CD8-positive, alpha-beta memory T cell (primary cell): ENCODE measurements at regions not wholly inside any gene's neighbourhood (a gene's known extent, or its start where the extent isn't known, plus 50 kb on each side); places are given as distances from the start of the nearest gene placed in this dataset.
A peak's percentile ranks its signal among the peaks of the same experiment; 100 is the strongest.

ENCODE experiments used
- CTCF ChIA-PET: fragments of 350-600 bp; sonication (Branson Sonifier 250); formaldehyde crosslinking; loops from one replicate; lab custom pipeline; 2021; ENCODE audit warnings: antibody characterized with exemption; lab: Charles Lee
- POLR2A ChIA-PET: fragments of 350-600 bp; sonication (Branson Sonifier 250); formaldehyde crosslinking; loops from one replicate; lab custom pipeline; 2021; ENCODE audit warnings: antibody characterized with exemption; lab: Charles Lee
- DNase-seq, 5 donors: peaks; one replicate each; pipeline versions ENCODE4 v3.0.0 to v3.0.0-alpha.2; 2020 to 2022; ENCODE audit warnings: mixed read lengths in 1 of 5
- H3K27ac ChIP-seq: one replicate; pipeline ENCODE4 v1.7.0; 2013; ENCODE audit warnings: low read depth, mild to moderate bottlenecking, low read length, moderate library complexity
- H3K27me3 ChIP-seq: 2 replicates; pipeline ENCODE4 v1.7.0; 2013; ENCODE audit warnings: low read length, mild to moderate bottlenecking; ENCODE audit not compliant: insufficient read depth, poor library complexity, severe bottlenecking
- H3K36me3 ChIP-seq: 2 replicates; pipeline ENCODE4 v1.7.0; 2013; ENCODE audit warnings: mild to moderate bottlenecking, low read length, moderate library complexity; ENCODE audit not compliant: insufficient read depth
- H3K4me1 ChIP-seq: 2 replicates; pipeline ENCODE4 v1.7.0; 2013; ENCODE audit warnings: mild to moderate bottlenecking, low read length, moderate library complexity; ENCODE audit not compliant: insufficient read depth
- H3K4me3 ChIP-seq: 2 replicates; pipeline ENCODE4 v1.7.0; 2013; ENCODE audit warnings: mild to moderate bottlenecking, low read length
- H3K9me3 ChIP-seq: 2 replicates; pipeline ENCODE4 v1.7.0; 2013; ENCODE audit warnings: mild to moderate bottlenecking, low read length
- H3K27ac Mint-ChIP-seq, 8 donors: one replicate each; pipeline ENCODE4 v1.8.0; 2020 to 2021; ENCODE audit warnings: mixed read lengths in 8 of 8, mild to moderate bottlenecking in 6 of 8, inconsistent platforms in 3 of 8, moderate library complexity in 3 of 8
- H3K27me3 Mint-ChIP-seq, 2 donors: one replicate each; pipeline ENCODE4 v1.8.0; 2020 to 2021; ENCODE audit warnings: mixed read lengths in 2 of 2, mild to moderate bottlenecking in 1 of 2, moderate library complexity in 1 of 2
- H3K36me3 Mint-ChIP-seq, 3 donors: one replicate each; pipeline ENCODE4 v1.8.0; 2020 to 2021; ENCODE audit warnings: mixed read lengths in 3 of 3, inconsistent platforms in 1 of 3, mild to moderate bottlenecking in 1 of 3
- H3K4me1 Mint-ChIP-seq, 3 donors: one replicate each; pipeline ENCODE4 v1.8.0; 2020 to 2021; ENCODE audit warnings: mixed read lengths in 3 of 3, inconsistent platforms in 1 of 3, mild to moderate bottlenecking in 1 of 3
- H3K4me3 Mint-ChIP-seq, 7 donors: one replicate each; pipeline ENCODE4 v1.8.0; 2020 to 2021; ENCODE audit warnings: mixed read lengths in 7 of 7, mild to moderate bottlenecking in 6 of 7, moderate library complexity in 4 of 7, inconsistent platforms in 2 of 7
- H3K9me3 Mint-ChIP-seq, 5 donors: one replicate each; pipeline ENCODE4 v1.8.0; 2020 to 2022; ENCODE audit warnings: mixed read lengths in 5 of 5, mild to moderate bottlenecking in 3 of 5, moderate library complexity in 2 of 5, inconsistent platforms in 1 of 5

GRCh38 chr1:200242110-200243041 is 167.5 kb downstream of the ZNF281 start:
- Histone ChIP-seq H3K4me3 (no peak overlapping the region), H3K27me3 (no peaks in the 10 kb centered on the region), H3K27ac (no peak overlapping the region), H3K9me3 (no peaks in the 10 kb centered on the region), H3K36me3 (no peaks in the 10 kb centered on the region), H3K4me1 (no peaks in the 10 kb centered on the region)
- Mint-ChIP-seq H3K27me3 (peaks cover 2 to 50% of the 10 kb centered on the region in 2 donors), H3K36me3 (no peaks in the 10 kb centered on the region), H3K9me3 (no peaks in the 10 kb centered on the region), H3K4me3 (no peak overlapping the region), H3K27ac (no peak overlapping the region), H3K4me1 (peaks cover 0 to 6% (median 0%) of the 10 kb centered on the region in 3 donors)
- DNase-seq: no peak
- ChIA-PET POLR2A (no interaction called here), CTCF (interaction anchor here (0.8 kb wide), 1 partner anchor 88 kb away, joined by 3 read pairs; no protein-coding TSS in a partner anchor)

- H3K9me3 ChIP-seq: no peaks in the 10 kb centered on the region
- H3K27me3 ChIP-seq: no peaks in the 10 kb centered on the region
- no peak for DNase-seq
- H3K36me3 ChIP-seq: no peaks in the 10 kb centered on the region
- no peak overlapping the region for H3K27ac ChIP-seq
- Mint-ChIP-seq H3K4me1 (peaks cover 0 to 6% (median 0%) of the 10 kb centered on the region in 3 donors), H3K9me3 (no peaks in the 10 kb centered on the region), H3K27me3 (peaks cover 2 to 59% of the 10 kb centered on the region in 2 donors), H3K36me3 (peaks cover 0 to 1% (median 0%) of the 10 kb centered on the region in 3 donors), H3K27ac (peak overlapping the region in 1 of 8 donors; percentile 31), H3K4me3 (no peak overlapping the region)
- CTCF ChIA-PET: interaction anchor here (1.4 kb wide), 1 partner anchor 18 kb away, joined by 3 read pairs; no protein-coding TSS in a partner anchor
- no peak overlapping the region for H3K4me3 ChIP-seq
- H3K4me1 ChIP-seq: no peaks in the 10 kb centered on the region
- POLR2A ChIA-PET: no interaction called here
These were observed 169.2 kb downstream of the ZNF281 start for GRCh38 chr1:200240656-200241055.

- Histone ChIP-seq H3K27ac (no peak overlapping the region), H3K4me1 (no peaks in the 10 kb centered on the region), H3K36me3 (no peaks in the 10 kb centered on the region), H3K27me3 (no peaks in the 10 kb centered on the region), H3K9me3 (no peaks in the 10 kb centered on the region), H3K4me3 (no peak overlapping the region)
- Mint-ChIP-seq H3K27me3 (peaks cover 1 to 47% of the 10 kb centered on the region in 2 donors), H3K9me3 (no peaks in the 10 kb centered on the region), H3K4me1 (peaks cover 0 to 6% (median 0%) of the 10 kb centered on the region in 3 donors), H3K27ac (no peak overlapping the region), H3K4me3 (no peak overlapping the region), H3K36me3 (peaks cover 0 to 1% (median 0%) of the 10 kb centered on the region in 3 donors)
- ChIA-PET CTCF (no interaction called here), POLR2A (no interaction called here)
- DNase-seq: no peak
These were observed 171.5 kb downstream of the ZNF281 start for GRCh38 chr1:200238311-200238710.

- CTCF ChIA-PET: no interaction called here
- Mint-ChIP-seq H3K36me3 (peaks cover 0 to 1% (median 0%) of the 10 kb centered on the region in 3 donors), H3K4me1 (peaks cover 0 to 6% (median 0%) of the 10 kb centered on the region in 3 donors), H3K27ac (no peak overlapping the region), H3K4me3 (no peak overlapping the region), H3K9me3 (no peaks in the 10 kb centered on the region), H3K27me3 (peaks cover 0 to 36% of the 10 kb centered on the region in 2 donors)
- Histone ChIP-seq H3K36me3 (no peaks in the 10 kb centered on the region), H3K4me1 (no peaks in the 10 kb centered on the region), H3K9me3 (no peaks in the 10 kb centered on the region), H3K27me3 (no peaks in the 10 kb centered on the region), H3K27ac (no peak overlapping the region), H3K4me3 (no peak overlapping the region)
- POLR2A ChIA-PET: no interaction called here
- DNase-seq: no peak
These were observed 172.8 kb downstream of the ZNF281 start for GRCh38 chr1:200237066-200237465.

GRCh38 chr1:200234938-200235337 is 174.9 kb downstream of the ZNF281 start:
- ChIA-PET CTCF (no interaction called here), POLR2A (interaction anchor here (0.7 kb wide), 1 partner anchor 23 kb away, joined by 4 read pairs; no protein-coding TSS in a partner anchor)
- no peak overlapping the region for H3K27ac Mint-ChIP-seq

GRCh38 chr1:200233393-200233792 is 176.4 kb downstream of the ZNF281 start:
- H3K9me3 ChIP-seq: no peaks in the 10 kb centered on the region
- H3K4me3 ChIP-seq: no peak overlapping the region
- no peaks in the 10 kb centered on the region for H3K4me1 ChIP-seq
- H3K27me3 ChIP-seq: no peaks in the 10 kb centered on the region
- peaks cover 0 to under 1% (median 0%) of the 10 kb centered on the region in 3 donors for H3K4me1 Mint-ChIP-seq
- H3K36me3 Mint-ChIP-seq: peaks cover 0 to 1% (median 0%) of the 10 kb centered on the region in 3 donors
- H3K27ac ChIP-seq: no peak overlapping the region
- CTCF ChIA-PET: no interaction called here
- DNase-seq: no peak
- no peak overlapping the region for H3K4me3 Mint-ChIP-seq
- peaks cover 0 to 15% of the 10 kb centered on the region in 2 donors for H3K27me3 Mint-ChIP-seq
- H3K27ac Mint-ChIP-seq: no peak overlapping the region
- H3K9me3 Mint-ChIP-seq: no peaks in the 10 kb centered on the region
- no peaks in the 10 kb centered on the region for H3K36me3 ChIP-seq
- POLR2A ChIA-PET: no interaction called here

More at GRCh38 chr1:200234938-200235337, 174.9 kb downstream of the ZNF281 start:
- no peaks in the 10 kb centered on the region for H3K9me3 Mint-ChIP-seq
- H3K36me3 Mint-ChIP-seq: peaks cover 0 to 1% (median 0%) of the 10 kb centered on the region in 3 donors
- H3K36me3 ChIP-seq: no peaks in the 10 kb centered on the region
- H3K4me1 ChIP-seq: no peaks in the 10 kb centered on the region
- H3K27me3 Mint-ChIP-seq: peaks cover 0 to 19% of the 10 kb centered on the region in 2 donors
- no peak for DNase-seq
- H3K9me3 ChIP-seq: no peaks in the 10 kb centered on the region
- no peaks in the 10 kb centered on the region for H3K4me1 Mint-ChIP-seq
- H3K4me3 ChIP-seq: no peak overlapping the region
- no peak overlapping the region for H3K4me3 Mint-ChIP-seq
- H3K27ac ChIP-seq: no peak overlapping the region
- H3K27me3 ChIP-seq: no peaks in the 10 kb centered on the region

GRCh38 chr1:200231787-200232231 is 178.0 kb downstream of the ZNF281 start:
- ChIA-PET POLR2A (no interaction called here), CTCF (no interaction called here)
- no peaks in the 10 kb centered on the region for H3K36me3 Mint-ChIP-seq
- peaks cover 0 to 11% of the 10 kb centered on the region in 2 donors for H3K27me3 Mint-ChIP-seq
- H3K4me3 Mint-ChIP-seq: no peak overlapping the region
- no peaks in the 10 kb centered on the region for H3K36me3 ChIP-seq
- no peaks in the 10 kb centered on the region for H3K9me3 ChIP-seq
- H3K4me1 ChIP-seq: peaks cover 2% of the 10 kb centered on the region
- no peak overlapping the region for H3K4me3 ChIP-seq
- H3K27ac Mint-ChIP-seq: no peak overlapping the region
- no peak for DNase-seq
- no peaks in the 10 kb centered on the region for H3K9me3 Mint-ChIP-seq
- H3K27ac ChIP-seq: no peak overlapping the region
- H3K4me1 Mint-ChIP-seq: peaks cover 2 to 11% (median 3%) of the 10 kb centered on the region in 3 donors
- no peaks in the 10 kb centered on the region for H3K27me3 ChIP-seq

- no peaks in the 10 kb centered on the region for H3K27me3 ChIP-seq
- H3K36me3 ChIP-seq: no peaks in the 10 kb centered on the region
- Mint-ChIP-seq H3K9me3 (no peaks in the 10 kb centered on the region), H3K27me3 (no peaks in the 10 kb centered on the region), H3K4me1 (peaks cover 12 to 23% (median 13%) of the 10 kb centered on the region in 3 donors), H3K27ac (no peak overlapping the region), H3K36me3 (no peaks in the 10 kb centered on the region), H3K4me3 (no peak overlapping the region)
- DNase-seq: no peak
- CTCF ChIA-PET: no interaction called here
- H3K4me1 ChIP-seq: peaks cover 14% of the 10 kb centered on the region
- no peak overlapping the region for H3K4me3 ChIP-seq
- H3K9me3 ChIP-seq: no peaks in the 10 kb centered on the region
- no peak overlapping the region for H3K27ac ChIP-seq
- POLR2A ChIA-PET: no interaction called here
These were observed 179.2 kb downstream of the ZNF281 start for GRCh38 chr1:200230671-200231070.
